Calu3 (cell line): ENCODE measurements at regions not wholly inside any gene's neighbourhood (a gene's known extent, or its start where the extent isn't known, plus 50 kb on each side); places are given as distances from the start of the nearest gene placed in this dataset.

Source experiments
- BruUV-seq: library from RNA; stranded (reverse); fragments of 400-500 nt; replicated peaks from 2 replicates; lab custom pipeline; 2021; lab: Mats Ljungman, UMichigan
- CTCF ChIA-PET: fragments of 300-600 bp; sonication (Branson Sonifier 250); formaldehyde crosslinking; loops from one replicate; lab custom pipeline; 2022; ENCODE audit warnings: antibody characterized with exemption; lab: Charles Lee
- DNase-seq: peaks from one replicate; pipeline ENCODE4 v3.0.0; 2022
- H3K27ac Mint-ChIP-seq: one replicate; pipeline ENCODE4 v1.8.0; 2022; ENCODE audit warnings: mixed read lengths; ENCODE audit not compliant: unreplicated experiment
- H3K27me3 Mint-ChIP-seq: one replicate; pipeline ENCODE4 v1.8.0; 2022; ENCODE audit warnings: mixed read lengths; ENCODE audit not compliant: unreplicated experiment
- H3K36me3 Mint-ChIP-seq: one replicate; pipeline ENCODE4 v1.8.0; 2022; ENCODE audit warnings: mild to moderate bottlenecking, moderate library complexity, mixed read lengths; ENCODE audit not compliant: insufficient read depth, unreplicated experiment
- H3K4me1 Mint-ChIP-seq: one replicate; pipeline ENCODE4 v1.8.0; 2022; ENCODE audit warnings: mild to moderate bottlenecking, low read depth, mixed read lengths; ENCODE audit not compliant: unreplicated experiment
- H3K4me3 Mint-ChIP-seq: one replicate; pipeline ENCODE4 v1.8.0; 2022; ENCODE audit warnings: mild to moderate bottlenecking, low read depth, moderate library complexity, mixed read lengths; ENCODE audit not compliant: unreplicated experiment
- H3K9me3 Mint-ChIP-seq: one replicate; pipeline ENCODE4 v1.8.0; 2022; ENCODE audit warnings: low read depth, mixed read lengths; ENCODE audit not compliant: unreplicated experiment
- CTCF ChIP-seq: fragments of 200-600 bp; IDR thresholded peaks from one replicate; pipeline ENCODE4 v1.8.0; 2022; ENCODE audit warnings: antibody characterized with exemption; ENCODE audit not compliant: unreplicated experiment
- intact Hi-C: fragments of 100-400 bp; cut with micrococcal nuclease; formaldehyde crosslinking; loops from one replicate; pipeline ENCODE4 v1.10.0; 2022; ENCODE audit not compliant: unreplicated experiment

- peaks cover 37% of the 10 kb centered on the region for H3K4me1 Mint-ChIP-seq
- intact Hi-C loops: loop anchor here (10.0 kb wide), 2 partner anchors 135 to 345 kb away; no protein-coding TSS in a partner anchor
- H3K36me3 Mint-ChIP-seq: no peaks in the 10 kb centered on the region
- H3K4me3 Mint-ChIP-seq: no peak overlapping the region
- peak overlapping the region; percentile 36 for H3K27ac Mint-ChIP-seq
- no peaks in the 10 kb centered on the region for H3K27me3 Mint-ChIP-seq
- H3K9me3 Mint-ChIP-seq: peaks cover 4% of the 10 kb centered on the region
- CTCF ChIA-PET: no interaction called here
- no peak for DNase-seq
- BruUV-seq: no TSS peak
- TF ChIP-seq CTCF: no peak
These were observed 101.9 kb upstream of the ROBO1 start for GRCh38 chr3:79869461-79870312.

- no peak for DNase-seq
- Mint-ChIP-seq H3K36me3 (no peaks in the 10 kb centered on the region), H3K4me3 (no peak overlapping the region), H3K27me3 (no peaks in the 10 kb centered on the region), H3K4me1 (peaks cover 26% of the 10 kb centered on the region), H3K27ac (no peak overlapping the region), H3K9me3 (peaks cover 9% of the 10 kb centered on the region)
- TF ChIP-seq CTCF: no peak
- CTCF ChIA-PET: no interaction called here
- BruUV-seq: no TSS peak
- intact Hi-C loops: no loop called here
These were observed 98.4 kb upstream of the ROBO1 start for GRCh38 chr3:79866162-79866561.

- H3K4me1 Mint-ChIP-seq: peaks cover 17% of the 10 kb centered on the region
- DNase-seq: no peak
- H3K9me3 Mint-ChIP-seq: peaks cover 11% of the 10 kb centered on the region
- intact Hi-C loops: no loop called here
- no TSS peak for BruUV-seq
- no peak for TF ChIP-seq CTCF
- H3K4me3 Mint-ChIP-seq: no peak overlapping the region
- no peak overlapping the region for H3K27ac Mint-ChIP-seq
- CTCF ChIA-PET: no interaction called here
- peaks cover 5% of the 10 kb centered on the region for H3K36me3 Mint-ChIP-seq
- no peaks in the 10 kb centered on the region for H3K27me3 Mint-ChIP-seq
These were observed 96.3 kb upstream of the ROBO1 start for GRCh38 chr3:79864077-79864476.

DNA sequence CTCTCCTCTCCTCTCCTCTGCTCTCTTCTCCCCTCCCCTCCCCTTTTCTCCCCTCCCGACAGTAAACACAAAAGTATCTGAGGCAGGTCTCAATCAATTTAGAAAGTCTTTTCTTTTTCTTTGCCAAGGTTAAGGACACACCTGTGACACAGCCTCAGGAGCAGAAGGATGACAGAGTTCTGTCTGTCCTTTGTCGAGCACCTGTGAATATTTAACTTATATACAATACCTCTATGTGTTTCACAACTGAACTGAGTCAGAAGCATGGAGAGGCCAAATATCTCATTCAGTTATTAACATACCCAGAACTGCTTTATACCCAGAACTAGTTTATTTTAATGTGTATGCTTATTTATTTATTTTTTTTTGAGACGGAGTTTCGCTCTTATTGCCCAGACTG lies 81.1 kb upstream of the ROBO1 start:
- CTCF ChIA-PET: interaction anchor here (0.6 kb wide), 1 partner anchor 773 kb away, joined by 3 read pairs; no protein-coding TSS in a partner anchor
- peak overlapping the region; percentile 59 for H3K27ac Mint-ChIP-seq
- DNase-seq: peak; percentile 23
- no peaks in the 10 kb centered on the region for H3K9me3 Mint-ChIP-seq
- intact Hi-C loops: loop anchor here (10.0 kb wide), 2 partner anchors 86 to 146 kb away; no protein-coding TSS in a partner anchor
- H3K27me3 Mint-ChIP-seq: no peaks in the 10 kb centered on the region
- peaks cover 23% of the 10 kb centered on the region for H3K4me1 Mint-ChIP-seq
- BruUV-seq: no TSS peak
- H3K36me3 Mint-ChIP-seq: no peaks in the 10 kb centered on the region
- H3K4me3 Mint-ChIP-seq: no peak overlapping the region
- TF ChIP-seq CTCF: no peak
